NCI-H1092 (cell line): ENCODE measurements at regions not wholly inside any gene's neighbourhood (a gene's known extent, or its start where the extent isn't known, plus 50 kb on each side); places are given as distances from the start of the nearest gene placed in this dataset.

Source experiments
- DNase-seq: peaks from one replicate; lab custom pipeline; 2025; lab: John Stamatoyannopoulos, UW

GRCh38 chr10:111354859-111355258 lies 278.0 kb downstream of the ADRA2A start:
- DNase-seq, result no peak

- DNase-seq, result no peak
Measured at GRCh38 chr10:111356571-111356970, 279.7 kb downstream of the ADRA2A start.

- no peak for DNase-seq
Measured at GRCh38 chr10:111357859-111358258, 281.0 kb downstream of the ADRA2A start.

GRCh38 chr10:111360260-111360925 lies 283.6 kb downstream of the ADRA2A start:
- DNase-seq, result peak; percentile 20

- DNase-seq, result no peak
Measured at GRCh38 chr10:111367531-111367930, 290.7 kb downstream of the ADRA2A start.

GRCh38 chr10:111370101-111370500 lies 293.3 kb downstream of the ADRA2A start:
- no peak for DNase-seq

- no peak for DNase-seq
Measured at GRCh38 chr10:111373696-111374095, 296.9 kb downstream of the ADRA2A start.

GRCh38 chr10:111379534-111380187 lies 302.8 kb downstream of the ADRA2A start:
- no peak for DNase-seq

GRCh38 chr10:111384556-111384955 lies 307.7 kb downstream of the ADRA2A start:
- no peak for DNase-seq

GRCh38 chr10:111390813-111391563 lies 314.2 kb downstream of the ADRA2A start:
- no peak for DNase-seq

- no peak for DNase-seq
Measured at GRCh38 chr10:111392159-111392558, 315.3 kb downstream of the ADRA2A start.

- no peak for DNase-seq
Measured at GRCh38 chr10:111392910-111393309, 316.1 kb downstream of the ADRA2A start.

GRCh38 chr10:111410740-111411139 lies 333.9 kb downstream of the ADRA2A start:
- DNase-seq, result no peak

GRCh38 chr10:111425459-111425858 lies 348.6 kb downstream of the ADRA2A start:
- no peak for DNase-seq

GRCh38 chr10:111429288-111430028 lies 352.6 kb downstream of the ADRA2A start:
- no peak for DNase-seq

- DNase-seq, result no peak
Measured at GRCh38 chr10:111430070-111430469, 353.2 kb downstream of the ADRA2A start.

GRCh38 chr10:111432588-111432987 lies 355.8 kb downstream of the ADRA2A start:
- no peak for DNase-seq

- no peak for DNase-seq
Measured at GRCh38 chr10:111435871-111436270, 359.0 kb downstream of the ADRA2A start.

- DNase-seq, result no peak
Measured at GRCh38 chr10:111439034-111439842, 362.4 kb downstream of the ADRA2A start.

- DNase-seq, result no peak
Measured at GRCh38 chr10:111440501-111440900, 363.7 kb downstream of the ADRA2A start.

GRCh38 chr10:111445667-111446066 lies 368.8 kb downstream of the ADRA2A start:
- DNase-seq, result no peak

- DNase-seq, result no peak
Measured at GRCh38 chr10:111446966-111447365, 370.1 kb downstream of the ADRA2A start.
